Chondrocyte (in vitro differentiated cells): ENCODE measurements at regions not wholly inside any gene's neighbourhood (a gene's known extent, or its start where the extent isn't known, plus 50 kb on each side); places are given as distances from the start of the nearest gene placed in this dataset.
A peak's percentile ranks its signal among the peaks of the same experiment; 100 is the strongest.
"Not testable (repeated sequence)": the region's sequence is repeated elsewhere in the genome, so short reads cannot be mapped to it uniquely, and the experiment has no call there.

ENCODE experiments used
- DNase-seq: peaks from one replicate; pipeline ENCODE4 v3.0.0; 2021; ENCODE audit warnings: mixed read lengths, low spot score
- H3K27ac Mint-ChIP-seq: one replicate; pipeline ENCODE4 v1.8.0; 2021; ENCODE audit warnings: mild to moderate bottlenecking, moderate library complexity, mixed read lengths; ENCODE audit not compliant: unreplicated experiment
- H3K27me3 Mint-ChIP-seq: 2 replicates; pipeline ENCODE4 v1.8.0; 2021; ENCODE audit warnings: low read depth, mixed read lengths
- H3K36me3 Mint-ChIP-seq: 2 replicates; pipeline ENCODE4 v1.8.0; 2021; ENCODE audit warnings: low read depth, mixed read lengths
- H3K4me1 Mint-ChIP-seq: 2 replicates; pipeline ENCODE4 v1.8.0; 2021; ENCODE audit warnings: low read depth, mild to moderate bottlenecking, mixed read lengths
- H3K4me3 Mint-ChIP-seq: one replicate; pipeline ENCODE4 v1.8.0; 2021; ENCODE audit warnings: mild to moderate bottlenecking, moderate library complexity, mixed read lengths; ENCODE audit not compliant: unreplicated experiment
- H3K9me3 Mint-ChIP-seq: 2 replicates; pipeline ENCODE4 v1.8.0; 2021; ENCODE audit warnings: low read depth, mixed read lengths
- TF ChIP-seq, protein P1 (sequence below): fragments of 200-600 bp; sonication (generic); IDR thresholded peaks from 2 replicates; pipeline ENCODE4 v1.5.0; 2021; ENCODE audit warnings: antibody characterized with exemption, mild to moderate bottlenecking, moderate library complexity

DNA sequence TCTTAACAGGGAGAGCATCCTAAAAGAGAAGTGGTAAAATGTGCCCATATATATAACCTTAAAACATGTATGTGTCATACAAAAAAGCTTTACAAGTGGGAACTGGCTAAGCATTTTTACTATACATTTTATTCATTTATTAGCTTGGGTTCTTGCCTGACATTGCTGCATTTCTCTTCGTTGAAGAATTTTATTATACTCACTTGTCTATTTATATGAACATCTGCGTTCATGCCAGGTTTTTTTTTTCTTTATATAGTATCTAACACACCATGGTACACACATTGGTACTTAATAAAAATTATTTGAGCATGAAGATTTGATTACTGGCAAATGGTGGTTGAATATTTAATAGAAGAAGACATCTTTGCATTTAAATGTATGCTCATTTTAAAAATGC lies 492.3 kb downstream of the SPATA31D1 start:
- Mint-ChIP-seq H3K9me3 (no peaks in the 10 kb centered on the region), H3K36me3 (peaks cover 3% of the 10 kb centered on the region), H3K27ac (no peak overlapping the region), H3K27me3 (peaks cover 42% of the 10 kb centered on the region), H3K4me1 (peaks cover 3% of the 10 kb centered on the region), H3K4me3 (no peak overlapping the region)
- TF ChIP-seq, protein P1, sequence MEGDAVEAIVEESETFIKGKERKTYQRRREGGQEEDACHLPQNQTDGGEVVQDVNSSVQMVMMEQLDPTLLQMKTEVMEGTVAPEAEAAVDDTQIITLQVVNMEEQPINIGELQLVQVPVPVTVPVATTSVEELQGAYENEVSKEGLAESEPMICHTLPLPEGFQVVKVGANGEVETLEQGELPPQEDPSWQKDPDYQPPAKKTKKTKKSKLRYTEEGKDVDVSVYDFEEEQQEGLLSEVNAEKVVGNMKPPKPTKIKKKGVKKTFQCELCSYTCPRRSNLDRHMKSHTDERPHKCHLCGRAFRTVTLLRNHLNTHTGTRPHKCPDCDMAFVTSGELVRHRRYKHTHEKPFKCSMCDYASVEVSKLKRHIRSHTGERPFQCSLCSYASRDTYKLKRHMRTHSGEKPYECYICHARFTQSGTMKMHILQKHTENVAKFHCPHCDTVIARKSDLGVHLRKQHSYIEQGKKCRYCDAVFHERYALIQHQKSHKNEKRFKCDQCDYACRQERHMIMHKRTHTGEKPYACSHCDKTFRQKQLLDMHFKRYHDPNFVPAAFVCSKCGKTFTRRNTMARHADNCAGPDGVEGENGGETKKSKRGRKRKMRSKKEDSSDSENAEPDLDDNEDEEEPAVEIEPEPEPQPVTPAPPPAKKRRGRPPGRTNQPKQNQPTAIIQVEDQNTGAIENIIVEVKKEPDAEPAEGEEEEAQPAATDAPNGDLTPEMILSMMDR: no peak
- DNase-seq: no peak

DNA sequence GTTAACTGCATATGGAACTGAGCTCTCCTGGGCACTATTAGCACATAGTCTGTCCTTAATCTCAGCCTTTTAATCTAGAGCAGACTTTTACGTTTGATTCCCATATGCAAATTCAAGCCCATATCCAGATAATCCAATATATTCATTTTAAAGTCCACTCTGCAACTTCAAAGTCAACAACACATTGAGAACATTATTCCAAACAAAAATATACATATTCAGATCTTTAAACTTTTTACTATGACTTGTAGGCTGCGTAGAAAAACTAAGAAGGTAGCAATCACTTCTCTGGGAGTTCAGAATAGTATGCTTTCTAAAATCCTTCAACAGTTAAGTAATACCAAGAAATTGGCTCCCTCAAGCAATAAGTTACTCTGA lies 499.4 kb downstream of the SPATA31D1 start:
- peaks cover 1% of the 10 kb centered on the region for H3K36me3 Mint-ChIP-seq
- peaks cover 32% of the 10 kb centered on the region for H3K4me1 Mint-ChIP-seq
- no peak overlapping the region for H3K4me3 Mint-ChIP-seq
- no peaks in the 10 kb centered on the region for H3K9me3 Mint-ChIP-seq
- no peak overlapping the region for H3K27ac Mint-ChIP-seq
- no peak for DNase-seq
- TF ChIP-seq, protein P1: no peak
- H3K27me3 Mint-ChIP-seq: peaks cover 36% of the 10 kb centered on the region

DNA sequence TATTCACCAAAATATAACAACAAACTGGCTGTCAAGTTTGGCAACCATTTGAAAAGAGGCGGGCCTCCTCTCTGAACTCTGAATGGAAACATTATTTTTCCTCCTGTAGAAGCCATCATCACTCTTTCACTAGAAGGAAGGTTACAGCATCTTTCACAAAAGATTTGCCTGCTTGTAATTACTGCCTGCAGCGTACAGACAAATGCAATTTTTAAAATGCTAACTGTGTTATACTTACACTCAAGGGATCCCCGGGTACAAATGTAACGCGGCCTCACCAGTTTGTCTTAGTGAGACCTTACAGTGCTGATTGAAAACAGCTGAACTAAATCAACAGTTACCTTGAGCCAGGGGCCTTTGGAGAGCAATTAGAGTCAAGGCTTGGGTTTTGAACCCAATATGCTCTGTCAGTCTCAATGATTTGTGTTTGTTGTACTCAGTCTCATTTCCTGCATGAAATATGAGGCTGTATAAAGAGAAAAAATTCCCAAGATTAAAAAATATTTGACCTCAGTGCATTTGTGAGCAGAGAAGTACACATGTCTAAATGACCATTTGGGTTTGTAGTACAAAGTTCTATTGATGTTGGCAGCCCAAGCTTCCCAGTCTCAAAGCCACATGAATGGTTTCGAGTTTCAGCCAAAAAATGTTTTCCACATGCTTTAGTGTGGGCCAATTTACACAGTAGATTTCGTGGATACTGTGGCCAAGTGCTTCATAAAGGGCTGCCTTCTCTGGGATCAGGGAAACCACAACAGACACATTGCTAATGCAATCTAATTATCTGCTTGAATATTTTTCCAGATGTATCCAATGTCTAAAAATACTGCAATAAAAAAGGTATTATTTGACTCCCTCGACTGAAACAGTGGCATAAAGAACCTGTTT lies 500.0 kb downstream of the SPATA31D1 start:
- no peak for DNase-seq
- Mint-ChIP-seq H3K9me3 (no peaks in the 10 kb centered on the region), H3K4me3 (no peak overlapping the region), H3K27ac (peak overlapping the region; percentile 32), H3K36me3 (peaks cover 3% of the 10 kb centered on the region), H3K4me1 (peaks cover 30% of the 10 kb centered on the region), H3K27me3 (peaks cover 39% of the 10 kb centered on the region)
- TF ChIP-seq, protein P1: no peak

DNA sequence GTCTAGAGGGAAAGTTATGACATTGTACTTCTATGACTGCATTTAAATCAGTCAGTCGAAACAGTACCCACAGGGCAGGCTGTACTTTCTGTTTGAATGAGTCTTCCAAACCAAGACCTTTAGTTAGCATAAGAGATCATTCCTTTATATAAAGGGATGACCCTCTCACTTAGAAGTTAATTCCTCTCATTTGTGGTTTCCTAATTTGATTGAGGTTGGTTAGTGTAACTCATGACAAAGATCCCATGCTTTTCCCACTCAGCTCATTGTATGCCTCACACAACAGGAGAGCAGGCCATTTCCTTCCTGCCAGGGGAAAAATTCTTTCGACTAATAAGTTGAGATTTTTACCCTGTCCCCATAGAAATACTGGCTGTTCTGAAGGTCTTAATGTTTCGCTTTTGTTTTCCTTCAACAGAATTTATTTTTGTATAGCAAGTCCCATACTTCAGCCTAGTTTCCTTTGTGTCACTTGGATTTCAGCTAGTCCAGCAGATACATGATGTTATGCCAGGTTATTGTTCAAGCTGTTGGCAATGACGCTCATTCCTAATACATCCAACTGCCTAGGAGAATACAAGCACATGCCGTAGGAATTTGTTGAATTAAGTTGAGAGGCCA lies 500.7 kb downstream of the SPATA31D1 start:
- DNase-seq: no peak
- TF ChIP-seq, protein P1: no peak
- Mint-ChIP-seq H3K4me1 (peaks cover 30% of the 10 kb centered on the region), H3K36me3 (peaks cover 3% of the 10 kb centered on the region), H3K4me3 (no peak overlapping the region), H3K9me3 (no peaks in the 10 kb centered on the region), H3K27ac (peak overlapping the region; percentile 24), H3K27me3 (peaks cover 40% of the 10 kb centered on the region)

DNA sequence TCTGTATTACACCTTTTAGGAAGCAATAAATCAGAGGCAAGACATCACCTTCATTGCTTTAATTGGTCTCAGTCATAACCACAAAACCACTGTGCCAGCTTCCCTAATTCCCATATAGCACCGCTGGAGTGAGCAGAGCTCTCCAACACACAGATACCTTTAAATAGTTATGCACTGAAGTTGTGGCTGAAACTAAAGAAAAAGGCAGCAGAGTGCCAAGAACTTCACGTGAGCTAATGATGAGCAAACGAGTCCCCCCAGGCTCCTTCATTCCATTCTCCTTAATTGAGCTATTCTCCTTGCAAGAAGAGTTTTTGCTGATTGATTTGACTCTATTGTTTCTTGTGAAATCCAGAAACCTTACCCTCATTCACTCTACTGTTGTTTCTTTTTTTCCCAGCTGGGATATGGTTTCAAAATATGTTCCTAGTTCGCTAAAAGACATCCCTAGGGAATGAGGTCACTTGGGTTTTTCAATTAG lies 501.5 kb downstream of the SPATA31D1 start:
- H3K27me3 Mint-ChIP-seq: peaks cover 41% of the 10 kb centered on the region
- H3K9me3 Mint-ChIP-seq: peaks cover 2% of the 10 kb centered on the region
- H3K4me3 Mint-ChIP-seq: no peak overlapping the region
- peaks cover 2% of the 10 kb centered on the region for H3K36me3 Mint-ChIP-seq
- TF ChIP-seq, protein P1: no peak
- peaks cover 30% of the 10 kb centered on the region for H3K4me1 Mint-ChIP-seq
- no peak for DNase-seq
- H3K27ac Mint-ChIP-seq: no peak overlapping the region

DNA sequence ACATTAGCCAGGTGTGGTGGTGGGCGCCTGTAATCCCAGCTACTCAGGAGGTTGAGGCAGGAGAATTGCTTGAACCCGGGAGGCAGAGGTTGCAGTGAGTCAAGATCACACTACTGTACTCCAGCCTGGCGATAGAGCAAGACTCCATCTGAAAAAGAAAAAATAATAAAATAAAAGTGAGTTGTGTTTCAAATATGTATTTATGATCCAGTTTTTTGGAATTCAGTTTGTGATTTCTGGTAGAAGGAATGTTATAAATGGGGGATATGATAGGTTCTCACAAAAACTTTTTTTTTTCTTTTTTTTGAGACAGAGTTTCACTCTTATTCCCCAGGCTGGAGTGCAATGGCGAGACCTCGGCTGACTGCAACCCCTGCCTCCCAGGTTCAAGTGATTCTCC lies 502.2 kb downstream of the SPATA31D1 start:
- not testable (repeated sequence) for DNase-seq, H3K9me3 Mint-ChIP-seq, H3K4me3 Mint-ChIP-seq, H3K36me3 Mint-ChIP-seq, H3K27ac Mint-ChIP-seq
- H3K27me3 Mint-ChIP-seq: peaks cover 40% of the 10 kb centered on the region
- H3K4me1 Mint-ChIP-seq: peaks cover 30% of the 10 kb centered on the region
